ENCODE measurements at regions not wholly inside any gene's neighbourhood (a gene's known extent, or its start where the extent isn't known, plus 50 kb on each side); places are given as distances from the start of the nearest gene placed in this dataset.

DNA sequence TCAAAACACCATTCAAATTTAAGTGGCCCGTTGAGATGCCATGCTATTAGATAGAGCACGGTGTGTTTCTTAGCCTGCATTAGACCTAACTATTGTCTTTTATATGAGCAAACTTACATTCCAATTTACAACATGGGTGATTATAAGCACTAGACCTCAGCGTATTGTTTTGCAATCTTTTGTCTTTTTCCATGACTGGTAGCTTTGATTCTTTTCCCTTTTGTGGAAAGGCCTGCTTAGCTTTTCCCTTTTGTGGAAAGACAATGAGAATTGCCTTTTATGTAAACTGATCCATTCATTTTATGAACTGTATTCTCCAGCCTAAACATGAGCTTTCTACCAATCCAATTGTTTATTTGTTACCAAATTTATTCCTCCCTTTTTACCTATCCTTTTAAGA, 823.1 kb downstream of the CCSER2 start:
- ATAC-seq (ENCODE audit: low FRiP score) (no peak), DNase-seq (ENCODE audit: low spot score) (no peak)
- TF ChIP-seq, protein P1, sequence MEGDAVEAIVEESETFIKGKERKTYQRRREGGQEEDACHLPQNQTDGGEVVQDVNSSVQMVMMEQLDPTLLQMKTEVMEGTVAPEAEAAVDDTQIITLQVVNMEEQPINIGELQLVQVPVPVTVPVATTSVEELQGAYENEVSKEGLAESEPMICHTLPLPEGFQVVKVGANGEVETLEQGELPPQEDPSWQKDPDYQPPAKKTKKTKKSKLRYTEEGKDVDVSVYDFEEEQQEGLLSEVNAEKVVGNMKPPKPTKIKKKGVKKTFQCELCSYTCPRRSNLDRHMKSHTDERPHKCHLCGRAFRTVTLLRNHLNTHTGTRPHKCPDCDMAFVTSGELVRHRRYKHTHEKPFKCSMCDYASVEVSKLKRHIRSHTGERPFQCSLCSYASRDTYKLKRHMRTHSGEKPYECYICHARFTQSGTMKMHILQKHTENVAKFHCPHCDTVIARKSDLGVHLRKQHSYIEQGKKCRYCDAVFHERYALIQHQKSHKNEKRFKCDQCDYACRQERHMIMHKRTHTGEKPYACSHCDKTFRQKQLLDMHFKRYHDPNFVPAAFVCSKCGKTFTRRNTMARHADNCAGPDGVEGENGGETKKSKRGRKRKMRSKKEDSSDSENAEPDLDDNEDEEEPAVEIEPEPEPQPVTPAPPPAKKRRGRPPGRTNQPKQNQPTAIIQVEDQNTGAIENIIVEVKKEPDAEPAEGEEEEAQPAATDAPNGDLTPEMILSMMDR (IDR thresholded peaks at IDR 0.05): no peak

DNA sequence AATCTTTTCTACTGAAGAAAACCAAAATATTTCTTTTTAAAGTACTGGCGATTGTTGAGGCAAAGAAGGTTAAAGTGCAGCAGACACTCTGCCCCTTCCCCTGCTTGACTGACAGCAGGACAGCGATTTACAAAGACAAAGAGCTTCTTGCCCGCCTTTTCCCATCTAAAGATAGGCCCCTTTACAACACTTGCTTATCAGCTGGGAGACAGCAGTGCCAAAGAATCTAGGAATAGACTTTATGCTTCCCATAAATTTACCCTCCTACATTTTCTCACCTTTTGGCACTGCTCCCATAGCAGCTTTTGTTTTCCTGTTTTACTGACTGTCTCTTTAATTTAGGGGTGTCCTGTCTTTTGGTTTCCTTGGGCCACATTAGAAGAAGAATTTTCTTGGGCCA, 824.1 kb downstream of the CCSER2 start:
- DNase-seq (ENCODE audit: low spot score) (no peak), ATAC-seq (ENCODE audit: low FRiP score) (no peak)
- TF ChIP-seq, protein P1 (IDR thresholded peaks at IDR 0.05): no peak

- ATAC-seq (ENCODE audit: low FRiP score): no peak
- TF ChIP-seq, protein P1 (IDR thresholded peaks at IDR 0.05): no peak
- DNase-seq (ENCODE audit: low spot score): no peak
These were observed 824.5 kb downstream of the CCSER2 start for GRCh38 chr10:85152911-85153310.

- no peak for DNase-seq (ENCODE audit: low spot score)
- TF ChIP-seq, protein P1 (IDR thresholded peaks at IDR 0.05): no peak
- no peak for ATAC-seq (ENCODE audit: low FRiP score)
These were observed 828.8 kb downstream of the CCSER2 start for GRCh38 chr10:85157206-85157605.

GRCh38 chr10:85168243-85168642, 839.9 kb downstream of the CCSER2 start:
- no peak for DNase-seq (ENCODE audit: low spot score)
- TF ChIP-seq, protein P1 (IDR thresholded peaks at IDR 0.05): no peak
- no peak for ATAC-seq (ENCODE audit: low FRiP score)

DNA sequence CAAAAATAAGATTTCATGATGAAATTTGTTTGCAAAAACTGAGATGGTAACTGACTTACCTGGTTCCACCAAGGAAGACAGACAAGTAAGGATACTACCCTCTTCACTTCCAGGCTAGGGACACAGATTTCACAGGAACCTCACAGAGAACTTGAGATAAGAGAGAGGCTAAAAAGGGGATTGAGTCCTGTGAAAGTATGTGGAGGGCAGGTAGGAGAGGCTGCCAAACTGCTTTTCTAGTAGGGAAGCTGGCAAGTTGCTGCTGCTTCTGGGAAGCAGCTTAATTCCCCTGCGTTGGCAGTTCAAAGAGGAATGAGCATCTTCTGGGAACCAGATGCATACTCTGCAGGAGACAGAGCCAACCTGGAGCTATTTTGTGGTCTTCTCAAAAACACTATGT, 841.6 kb downstream of the CCSER2 start:
- no peak for ATAC-seq (ENCODE audit: low FRiP score)
- DNase-seq (ENCODE audit: low spot score): no peak
- TF ChIP-seq, protein P1 (IDR thresholded peaks at IDR 0.05): no peak

GRCh38 chr10:85175635-85176034, 847.2 kb downstream of the CCSER2 start:
- no peak for ATAC-seq (ENCODE audit: low FRiP score)
- DNase-seq (ENCODE audit: low spot score): no peak
- TF ChIP-seq, protein P1 (IDR thresholded peaks at IDR 0.05): no peak
